WTC11 (cell line): ENCODE measurements at regions not wholly inside any gene's neighbourhood (a gene's known extent, or its start where the extent isn't known, plus 50 kb on each side); places are given as distances from the start of the nearest gene placed in this dataset.

ENCODE experiments used
- ATF3 ChIP-seq: sonication (generic); formaldehyde crosslinking; conservative IDR thresholded peaks from 2 replicates; pipeline ENCODE4 v1.8.1; 2022; ENCODE audit warnings: mild to moderate bottlenecking, missing genetic modification reagents
- CTCF ChIP-seq: fragments of 200-600 bp; IDR thresholded peaks from 2 replicates; pipeline ENCODE4 v1.8.0; 2022; ENCODE audit warnings: antibody characterized with exemption
- E2F5 ChIP-seq: sonication (generic); formaldehyde crosslinking; IDR thresholded peaks from 2 replicates; pipeline ENCODE4 v1.8.1; 2022; ENCODE audit warnings: mild to moderate bottlenecking, moderate library complexity, missing genetic modification reagents
- ELF4 ChIP-seq: sonication (generic); formaldehyde crosslinking; IDR thresholded peaks from 2 replicates; pipeline ENCODE4 v1.8.1; 2022; ENCODE audit warnings: low read depth, mild to moderate bottlenecking, moderate library complexity, missing genetic modification reagents
- ZNF263 ChIP-seq: sonication (generic); formaldehyde crosslinking; IDR thresholded peaks from 2 replicates; pipeline ENCODE4 v1.8.1; 2022; ENCODE audit warnings: low read depth, mild to moderate bottlenecking, moderate library complexity, missing genetic modification reagents

- TF ChIP-seq E2F5 (CRISPR knock-in tag): no peak
- TF ChIP-seq CTCF: no peak
- TF ChIP-seq ATF3: no peak
- no peak for TF ChIP-seq ELF4 (CRISPR knock-in tag)
- no peak for TF ChIP-seq ZNF263
Measured at GRCh38 chr7:145331076-145331475, 495.2 kb upstream of the TPK1 start.
